WERI-Rb-1 (cell line): ENCODE measurements at regions not wholly inside any gene's neighbourhood (a gene's known extent, or its start where the extent isn't known, plus 50 kb on each side); places are given as distances from the start of the nearest gene placed in this dataset.

Source experiments
- DNase-seq: peaks from one replicate; pipeline ENCODE4 v3.0.0-alpha.2; 2020
- H3K27ac ChIP-seq: fragments of 250-450 bp; sonication (Bioruptor Pico); 2 replicates; pipeline ENCODE4 v1.5.1; 2020; ENCODE audit warnings: mild to moderate bottlenecking, moderate library complexity
- H3K27me3 ChIP-seq: fragments of 250-450 bp; sonication (Bioruptor Pico); 2 replicates; pipeline ENCODE4 v1.5.1; 2021; ENCODE audit warnings: mild to moderate bottlenecking, low read depth, moderate library complexity; ENCODE audit not compliant: insufficient read depth, severe bottlenecking
- H3K36me3 ChIP-seq: fragments of 250-450 bp; sonication (Bioruptor Pico); 2 replicates; pipeline ENCODE4 v1.5.1; 2020; ENCODE audit warnings: mild to moderate bottlenecking, moderate library complexity
- H3K4me3 ChIP-seq: 2 replicates; pipeline ENCODE4 v1.5.1; 2011; ENCODE audit warnings: low read depth, mild to moderate bottlenecking, control low read depth, low read length
- H3K9me3 ChIP-seq: fragments of 250-450 bp; sonication (Bioruptor Pico); 2 replicates; pipeline ENCODE4 v1.5.1; 2021; ENCODE audit warnings: mild to moderate bottlenecking, moderate library complexity; ENCODE audit not compliant: severe bottlenecking
- CTCF ChIP-seq: IDR thresholded peaks from 2 replicates; pipeline ENCODE4 v1.5.1; 2011; ENCODE audit warnings: low read depth, mild to moderate bottlenecking, control low read depth, inconsistent platforms, low read length

GRCh38 chr3:43921056-43921648, 230.4 kb downstream of the ABHD5 start:
- Histone ChIP-seq H3K27me3 (peaks cover 5% of the 10 kb centered on the region), H3K27ac (no peak overlapping the region), H3K36me3 (no peaks in the 10 kb centered on the region), H3K9me3 (peaks cover 3% of the 10 kb centered on the region), H3K4me3 (no peak overlapping the region)
- no peak for TF ChIP-seq CTCF
- DNase-seq = no peak

- Histone ChIP-seq H3K4me3 (no peak overlapping the region), H3K27me3 (peaks cover 5% of the 10 kb centered on the region), H3K36me3 (no peaks in the 10 kb centered on the region), H3K9me3 (no peaks in the 10 kb centered on the region), H3K27ac (no peak overlapping the region)
- no peak for TF ChIP-seq CTCF
- no peak for DNase-seq
These were observed 231.6 kb downstream of the ABHD5 start for GRCh38 chr3:43922374-43922773.

DNA sequence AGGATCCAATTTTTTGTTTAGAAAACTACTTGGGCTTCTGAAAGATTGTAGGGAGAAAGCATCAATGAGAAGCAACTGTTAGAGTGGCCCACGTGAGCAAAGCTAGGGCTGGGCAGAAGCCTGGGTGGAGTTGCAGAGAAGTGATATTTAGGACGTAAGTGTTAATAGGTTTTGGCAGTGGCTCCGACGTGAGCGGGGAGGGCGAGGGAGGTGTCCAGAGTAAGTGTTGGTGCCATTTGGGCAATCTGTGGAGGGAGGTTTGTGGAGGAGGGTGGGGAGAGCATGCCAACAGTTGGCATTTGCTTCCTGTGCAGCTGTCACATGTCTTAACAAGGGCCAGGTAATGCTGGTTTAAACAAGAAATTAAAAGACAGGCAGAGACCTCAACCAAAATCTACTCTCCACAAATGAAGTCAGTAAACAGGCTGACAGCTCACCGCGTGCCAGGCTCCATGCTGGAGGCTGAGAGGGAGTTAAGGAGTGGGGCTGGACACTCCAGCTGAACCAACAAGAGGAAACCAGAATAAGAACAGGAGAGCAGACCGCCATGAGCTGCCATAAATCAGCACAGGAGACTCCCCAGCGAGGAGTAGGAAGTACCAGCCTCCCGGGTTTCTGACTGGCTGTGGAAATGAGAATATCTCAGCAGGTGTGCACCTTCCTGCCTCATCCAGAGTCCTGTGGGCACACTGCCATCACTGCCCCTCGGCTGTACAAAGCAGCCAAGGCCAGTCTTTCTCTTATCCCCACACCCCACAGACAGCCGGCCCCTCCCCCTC, 232.6 kb downstream of the ABHD5 start:
- Histone ChIP-seq H3K4me3 (no peak overlapping the region), H3K9me3 (no peaks in the 10 kb centered on the region), H3K27me3 (peaks cover 3% of the 10 kb centered on the region), H3K36me3 (no peaks in the 10 kb centered on the region), H3K27ac (no peak overlapping the region)
- DNase-seq = no peak
- TF ChIP-seq CTCF = no peak

DNA sequence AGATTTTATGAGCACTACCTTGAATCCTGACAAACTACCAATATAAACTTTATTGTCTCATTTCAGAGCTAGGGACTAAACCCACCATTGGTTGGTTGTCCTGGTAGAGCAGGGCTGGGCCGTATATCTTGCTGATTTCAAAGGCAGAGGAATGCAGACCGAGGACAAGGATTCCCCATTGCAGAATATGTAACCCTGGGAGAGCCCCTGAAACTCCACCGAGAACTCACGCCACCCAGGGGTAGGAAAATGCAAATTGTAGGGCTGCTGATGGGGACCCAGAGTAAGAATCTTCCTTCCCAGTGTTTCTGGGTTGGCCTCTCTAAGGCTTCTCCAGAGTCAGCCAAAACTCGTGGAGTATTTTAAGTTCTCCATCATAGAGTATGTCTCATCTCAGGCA, 235.3 kb downstream of the ABHD5 start:
- Histone ChIP-seq H3K36me3 (no peaks in the 10 kb centered on the region), H3K27me3 (no peaks in the 10 kb centered on the region), H3K9me3 (no peaks in the 10 kb centered on the region), H3K27ac (no peak overlapping the region), H3K4me3 (no peak overlapping the region)
- no peak for DNase-seq
- no peak for TF ChIP-seq CTCF

DNA sequence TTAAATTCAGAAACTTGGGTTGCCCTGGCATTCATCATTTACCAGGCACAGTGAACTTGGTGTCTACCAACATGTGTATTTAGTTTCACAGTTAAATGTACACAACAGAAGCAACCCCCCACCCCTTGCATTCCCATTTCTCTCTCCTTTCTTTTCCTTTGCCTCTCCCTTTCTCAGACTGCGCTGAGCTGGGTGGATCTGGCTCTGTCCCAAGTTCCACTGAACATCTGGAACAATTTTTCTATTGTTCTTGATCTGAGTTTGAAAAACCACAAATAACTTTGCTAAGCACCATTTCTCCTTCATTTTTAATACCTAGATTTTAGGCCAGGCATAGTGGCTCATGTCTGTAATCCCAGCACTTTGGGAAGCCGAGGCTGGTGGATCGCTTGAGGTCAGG, 242.2 kb downstream of the ABHD5 start:
- TF ChIP-seq CTCF = no peak
- H3K27ac ChIP-seq = no peak overlapping the region
- DNase-seq = no peak

More for the DNA sequence above, 242.2 kb downstream of the ABHD5 start:
- no peak overlapping the region for H3K4me3 ChIP-seq
- peaks cover 3% of the 10 kb centered on the region for H3K27me3 ChIP-seq
- H3K36me3 ChIP-seq = no peaks in the 10 kb centered on the region
- no peaks in the 10 kb centered on the region for H3K9me3 ChIP-seq
